HepG2 (cell line): ENCODE measurements at regions not wholly inside any gene's neighbourhood (a gene's known extent, or its start where the extent isn't known, plus 50 kb on each side); places are given as distances from the start of the nearest gene placed in this dataset.

Source experiments
- ATAC-seq: fragments of 200-7000 bp; cut with Tn5 transposase; 3 replicates; pipeline ENCODE4 v1.9.1; 2020; ENCODE audit warnings: mild to moderate bottlenecking, moderate library complexity
- BruUV-seq: library from RNA; stranded (reverse); fragments of 400-500 nt; replicated peaks from 2 replicates; lab custom pipeline; 2021; lab: Mats Ljungman, UMichigan
- CTCF ChIA-PET: fragments of 300-600 bp; formaldehyde crosslinking; extraction: SDS; loops from one replicate; lab custom pipeline; 2021; ENCODE audit warnings: low total read pairs, inconsistent platforms, low intra/inter-chr PET ratio; lab: Yijun Ruan, JAX
- POLR2A ChIA-PET: fragments of 350-600 bp; sonication (Branson Sonifier 250); formaldehyde crosslinking; loops from one replicate; lab custom pipeline; 2020; ENCODE audit warnings: antibody characterized with exemption, inconsistent platforms; lab: Yijun Ruan, JAX
- DNase-seq: peaks from one replicate; pipeline ENCODE4 v3.0.0-alpha.2; 2015; ENCODE audit warnings: low spot score
- FAIRE-seq: peaks from 3 replicates; lab custom pipeline; 2011; peaks lifted over from hg19 to GRCh38; lab: Jason Lieb, UNC
- H2AFZ ChIP-seq: one replicate; pipeline ENCODE4 v1.6.1; 2011; ENCODE audit warnings: low read length, inconsistent platforms
- H3K27ac ChIP-seq: fragments of 300-600 bp; 3 replicates; pipeline ENCODE4 v1.8.0; 2011; ENCODE audit warnings: mixed run types, mild to moderate bottlenecking, mixed read lengths, low read length, inconsistent platforms; ENCODE audit not compliant: insufficient read depth; ENCODE audit errors: extremely low read length
- H3K27me3 ChIP-seq, 2 experiments: fragments of 200-600 bp in 1 of 2; 2 replicates in 1 of 2; 3 replicates in 1 of 2; pipeline versions ENCODE4 v1.6.0 to v1.8.0; 2011; ENCODE audit warnings: low read length in 2 of 2, mild to moderate bottlenecking in 2 of 2, moderate library complexity in 2 of 2, inconsistent platforms in 1 of 2; ENCODE audit not compliant: insufficient read depth in 2 of 2, control insufficient read depth in 1 of 2
- H3K36me3 ChIP-seq, 2 experiments: fragments of 200-600 bp in 1 of 2; replicated peaks in 1 of 2; 2 replicates in 1 of 2; 3 replicates in 1 of 2; pipeline versions ENCODE4 v1.5.1 to v1.8.0; 2011; ENCODE audit warnings: low read length in 2 of 2, inconsistent platforms in 1 of 2; ENCODE audit not compliant: insufficient read depth in 2 of 2, control insufficient read depth in 1 of 2
- H3K4me1 ChIP-seq: 2 replicates; pipeline ENCODE4 v1.5.1; 2012; ENCODE audit warnings: low read length, inconsistent platforms; ENCODE audit not compliant: insufficient read depth
- H3K4me2 ChIP-seq: 2 replicates; pipeline ENCODE4 v1.6.0; 2011; ENCODE audit warnings: low read depth, low read length, inconsistent platforms
- H3K4me3 ChIP-seq, 3 experiments: fragments of 200-600 bp in 1 of 3; sonication (generic), shearing (Covaris generic) in 1 of 3; replicated peaks in 1 of 3; 2 replicates each; pipeline ENCODE4 v1.5.1; 2011 to 2016; ENCODE audit warnings: low read length in 3 of 3, inconsistent platforms in 2 of 3, low read depth in 2 of 3, mild to moderate bottlenecking in 2 of 3, control low read depth in 1 of 3, mixed read lengths in 1 of 3; ENCODE audit not compliant: insufficient read depth in 1 of 3
- H3K79me2 ChIP-seq: one replicate; pipeline ENCODE4 v1.6.1; 2011; ENCODE audit warnings: low read length, inconsistent platforms; ENCODE audit not compliant: insufficient read depth
- H3K9ac ChIP-seq: 2 replicates; pipeline ENCODE4 v1.6.0; 2011; ENCODE audit warnings: mild to moderate bottlenecking, low read depth, low read length, inconsistent platforms; ENCODE audit not compliant: insufficient read depth
- H3K9me3 ChIP-seq: 2 replicates; pipeline ENCODE4 v1.5.1; 2012; ENCODE audit warnings: mild to moderate bottlenecking, low read length
- H4K20me1 ChIP-seq: 2 replicates; pipeline ENCODE4 v1.6.0; 2011; ENCODE audit warnings: inconsistent platforms, mild to moderate bottlenecking, low read length, moderate library complexity; ENCODE audit not compliant: insufficient read depth
- ATM ChIP-seq: fragments of 450-650 bp; IDR thresholded peaks from 2 replicates; pipeline ENCODE4 v1.7.1; 2017; ENCODE audit warnings: mild to moderate bottlenecking, borderline replicate concordance
- ZBTB7A ChIP-seq: sonication (generic); formaldehyde crosslinking; IDR thresholded peaks from 2 replicates; pipeline ENCODE4 v1.8.0; 2022; ENCODE audit warnings: mild to moderate bottlenecking, missing genetic modification reagents
- ZFP90 ChIP-seq: sonication (generic); formaldehyde crosslinking; IDR thresholded peaks from 2 replicates; pipeline ENCODE4 v1.8.0; 2022; ENCODE audit warnings: missing genetic modification reagents, mild to moderate bottlenecking, inconsistent platforms, borderline replicate concordance
- ZFY ChIP-seq: sonication (generic); formaldehyde crosslinking; IDR thresholded peaks from 2 replicates; pipeline ENCODE4 v1.4.0; 2020; ENCODE audit warnings: missing genetic modification reagents
- whole genome bisulfite sequencing: methylation state at CpG from one replicate; pipeline ENCODE4 v1.1.6; 2017; ENCODE audit warnings: low lambda C conversion rate; 5-methylcytosine and 5-hydroxymethylcytosine counted together
- in situ Hi-C: cut with HindIII; loops from 2 replicates; pipeline ENCODE4 v1.10.0; 2017; ENCODE audit warnings: low pct_unique_long_range_greater_than_20kb; ENCODE audit not compliant: extremely low pct_ligation_motif_present
- intact Hi-C: fragments of 100-400 bp; cut with micrococcal nuclease; formaldehyde crosslinking; loops from one replicate; pipeline ENCODE4 v1.10.0; 2022; ENCODE audit not compliant: unreplicated experiment
- TF ChIP-seq, protein P1 (sequence below): sonication (generic); formaldehyde crosslinking; IDR thresholded peaks from 2 replicates; pipeline ENCODE4 v1.5.0; 2020; ENCODE audit warnings: missing genetic modification reagents, mild to moderate bottlenecking, borderline replicate concordance
- TF ChIP-seq, protein P2 (sequence below): sonication (generic); formaldehyde crosslinking; IDR thresholded peaks from 2 replicates; pipeline ENCODE4 v1.5.0; 2020; ENCODE audit warnings: missing genetic modification reagents

- TF ChIP-seq, protein P1, sequence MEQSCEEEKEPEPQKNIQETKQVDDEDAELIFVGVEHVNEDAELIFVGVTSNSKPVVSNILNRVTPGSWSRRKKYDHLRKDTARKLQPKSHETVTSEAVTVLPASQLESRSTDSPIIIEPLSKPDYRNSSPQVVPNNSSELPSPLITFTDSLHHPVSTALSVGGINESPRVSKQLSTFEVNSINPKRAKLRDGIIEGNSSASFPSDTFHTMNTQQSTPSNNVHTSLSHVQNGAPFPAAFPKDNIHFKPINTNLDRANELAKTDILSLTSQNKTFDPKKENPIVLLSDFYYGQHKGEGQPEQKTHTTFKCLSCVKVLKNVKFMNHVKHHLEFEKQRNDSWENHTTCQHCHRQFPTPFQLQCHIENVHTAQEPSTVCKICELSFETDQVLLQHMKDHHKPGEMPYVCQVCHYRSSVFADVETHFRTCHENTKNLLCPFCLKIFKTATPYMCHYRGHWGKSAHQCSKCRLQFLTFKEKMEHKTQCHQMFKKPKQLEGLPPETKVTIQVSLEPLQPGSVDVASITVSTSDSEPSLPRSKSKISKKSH (CRISPR knock-in tag), result no peak
- TF ChIP-seq, protein P2, sequence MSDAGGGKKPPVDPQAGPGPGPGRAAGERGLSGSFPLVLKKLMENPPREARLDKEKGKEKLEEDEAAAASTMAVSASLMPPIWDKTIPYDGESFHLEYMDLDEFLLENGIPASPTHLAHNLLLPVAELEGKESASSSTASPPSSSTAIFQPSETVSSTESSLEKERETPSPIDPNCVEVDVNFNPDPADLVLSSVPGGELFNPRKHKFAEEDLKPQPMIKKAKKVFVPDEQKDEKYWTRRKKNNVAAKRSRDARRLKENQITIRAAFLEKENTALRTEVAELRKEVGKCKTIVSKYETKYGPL (CRISPR knock-in tag), result no peak
- TF ChIP-seq ZBTB7A (CRISPR knock-in tag), result no peak
- no peak for TF ChIP-seq ZFY
- TF ChIP-seq ATM, result no peak
Observed at GRCh38 chr1:87759421-87760087, 430.9 kb downstream of the LMO4 start (continued).

DNA sequence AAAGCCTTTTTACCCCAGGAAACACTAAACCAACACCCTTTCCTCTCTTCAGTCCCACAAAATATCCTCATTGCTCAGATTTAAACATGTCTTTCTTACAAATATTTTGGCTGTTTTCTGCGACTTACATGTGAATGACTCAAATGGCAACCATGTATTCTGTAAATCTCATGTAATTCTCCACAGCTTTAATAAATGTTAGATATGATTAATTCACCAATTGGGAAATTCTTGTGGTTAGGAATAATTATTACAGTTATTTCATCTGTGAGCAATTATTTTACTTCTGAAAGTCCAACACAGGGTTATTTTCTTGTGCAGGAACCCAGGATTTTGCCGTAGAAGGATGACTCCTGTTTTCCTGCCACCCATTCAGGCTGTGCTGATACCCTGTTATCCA, 431.5 kb downstream of the LMO4 start:
- DNase-seq (no peak), ATAC-seq (no peak), FAIRE-seq (no peak)
- no peak overlapping the region for H3K9ac ChIP-seq
- CTCF ChIA-PET, result no interaction called here
- no peaks in the 10 kb centered on the region for H3K9me3 ChIP-seq
- H3K27me3 ChIP-seq, result no peaks in the 10 kb centered on the region
- POLR2A ChIA-PET, result no interaction called here
- H3K4me1 ChIP-seq, result no peaks in the 10 kb centered on the region
- in situ Hi-C loops (no loop called here), intact Hi-C loops (no loop called here)
- no peaks in the 10 kb centered on the region for H3K36me3 ChIP-seq
- H2AFZ ChIP-seq, result no peak overlapping the region
- H3K4me3 ChIP-seq, result no peak overlapping the region
- 52% methylated on average over 2 of the region's 2 CpGs for WGBS
- H3K79me2 ChIP-seq, result no peaks in the 10 kb centered on the region
- no peaks in the 10 kb centered on the region for H4K20me1 ChIP-seq
- no TSS peak for BruUV-seq
- H3K27ac ChIP-seq, result no peak overlapping the region
- no peak for TF ChIP-seq ZFP90 (CRISPR knock-in tag)
- no peak overlapping the region for H3K4me2 ChIP-seq
